ENCODE measurements at regions not wholly inside any gene's neighbourhood (a gene's known extent, or its start where the extent isn't known, plus 50 kb on each side); places are given as distances from the start of the nearest gene placed in this dataset.

GRCh38 chr16:54628796-54629625, 301.7 kb upstream of the IRX5 start:
- DNase-seq (ENCODE audit: low spot score): no peak

GRCh38 chr16:54627616-54628015, 303.0 kb upstream of the IRX5 start:
- DNase-seq (ENCODE audit: low spot score): no peak

- DNase-seq (ENCODE audit: low spot score): no peak
Measured at GRCh38 chr16:54623636-54624035, 307.0 kb upstream of the IRX5 start.

GRCh38 chr16:54620197-54620596, 310.5 kb upstream of the IRX5 start:
- no peak for DNase-seq (ENCODE audit: low spot score)

GRCh38 chr16:54616610-54617009, 314.1 kb upstream of the IRX5 start:
- no peak for DNase-seq (ENCODE audit: low spot score)

GRCh38 chr16:54605536-54606066, 319.0 kb upstream of the IRX3 start:
- DNase-seq (ENCODE audit: low spot score): no peak

GRCh38 chr16:54602666-54603065, 316.1 kb upstream of the IRX3 start:
- DNase-seq (ENCODE audit: low spot score): no peak

- DNase-seq (ENCODE audit: low spot score): no peak
Measured at GRCh38 chr16:54597222-54597621, 310.6 kb upstream of the IRX3 start.

- DNase-seq (ENCODE audit: low spot score): no peak
Measured at GRCh38 chr16:54595621-54596020, 309.0 kb upstream of the IRX3 start.

- no peak for DNase-seq (ENCODE audit: low spot score)
Measured at GRCh38 chr16:54594601-54595391, 308.2 kb upstream of the IRX3 start.

GRCh38 chr16:54591816-54592246, 305.2 kb upstream of the IRX3 start:
- no peak for DNase-seq (ENCODE audit: low spot score)

GRCh38 chr16:54590836-54591235, 304.2 kb upstream of the IRX3 start:
- DNase-seq (ENCODE audit: low spot score): no peak

GRCh38 chr16:54589326-54589725, 302.7 kb upstream of the IRX3 start:
- no peak for DNase-seq (ENCODE audit: low spot score)

- no peak for DNase-seq (ENCODE audit: low spot score)
Measured at GRCh38 chr16:54588026-54588425, 301.4 kb upstream of the IRX3 start.

GRCh38 chr16:54587176-54587515, 300.6 kb upstream of the IRX3 start:
- no peak for DNase-seq (ENCODE audit: low spot score)

- no peak for DNase-seq (ENCODE audit: low spot score)
Measured at GRCh38 chr16:54586474-54587175, 300.0 kb upstream of the IRX3 start.

GRCh38 chr16:54585998-54586340, 299.4 kb upstream of the IRX3 start:
- no peak for DNase-seq (ENCODE audit: low spot score)

- DNase-seq (ENCODE audit: low spot score): no peak
Measured at GRCh38 chr16:54585094-54585997, 298.8 kb upstream of the IRX3 start.

GRCh38 chr16:54584121-54584520, 297.5 kb upstream of the IRX3 start:
- no peak for DNase-seq (ENCODE audit: low spot score)

- DNase-seq (ENCODE audit: low spot score): no peak
Measured at GRCh38 chr16:54582631-54583250, 296.2 kb upstream of the IRX3 start.
